Activated naive CD4-positive, alpha-beta T cell treated with anti-CD3 and anti-CD28 coated beads, Interleukin-2, amount 50 U/mL, for 16 hours (primary cell): ENCODE measurements at regions not wholly inside any gene's neighbourhood (a gene's known extent, or its start where the extent isn't known, plus 50 kb on each side); places are given as distances from the start of the nearest gene placed in this dataset.
"Not testable (repeated sequence)": the region's sequence is repeated elsewhere in the genome, so short reads cannot be mapped to it uniquely, and the experiment has no call there.

Source experiments
- DNase-seq: peaks from one replicate; pipeline ENCODE4 v3.0.0-alpha.2; 2020

DNA sequence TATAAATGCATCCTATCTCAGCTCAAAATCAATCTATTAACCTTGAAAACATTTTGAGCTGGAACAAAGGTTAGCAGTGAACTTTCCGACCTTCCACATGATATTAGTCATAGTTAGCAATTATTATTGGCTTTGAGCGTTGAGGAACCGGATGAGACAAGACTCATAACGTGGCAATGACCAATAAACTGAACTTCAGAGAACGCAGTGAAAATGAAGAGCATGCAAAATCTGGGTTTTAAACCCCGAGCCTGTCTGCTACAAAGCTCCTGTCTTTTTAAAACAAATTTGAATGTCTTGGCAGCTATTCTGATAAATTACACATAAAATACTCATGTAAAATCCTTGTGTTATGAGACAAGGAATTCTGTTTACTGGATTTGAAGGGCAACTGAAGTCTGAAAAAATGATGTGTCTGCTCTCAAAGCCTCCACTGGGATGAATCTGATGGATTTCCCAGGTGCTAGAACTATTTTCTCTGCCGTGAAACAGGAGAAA lies 74.7 kb upstream of the ITGB1 start:
- no peak for DNase-seq

DNA sequence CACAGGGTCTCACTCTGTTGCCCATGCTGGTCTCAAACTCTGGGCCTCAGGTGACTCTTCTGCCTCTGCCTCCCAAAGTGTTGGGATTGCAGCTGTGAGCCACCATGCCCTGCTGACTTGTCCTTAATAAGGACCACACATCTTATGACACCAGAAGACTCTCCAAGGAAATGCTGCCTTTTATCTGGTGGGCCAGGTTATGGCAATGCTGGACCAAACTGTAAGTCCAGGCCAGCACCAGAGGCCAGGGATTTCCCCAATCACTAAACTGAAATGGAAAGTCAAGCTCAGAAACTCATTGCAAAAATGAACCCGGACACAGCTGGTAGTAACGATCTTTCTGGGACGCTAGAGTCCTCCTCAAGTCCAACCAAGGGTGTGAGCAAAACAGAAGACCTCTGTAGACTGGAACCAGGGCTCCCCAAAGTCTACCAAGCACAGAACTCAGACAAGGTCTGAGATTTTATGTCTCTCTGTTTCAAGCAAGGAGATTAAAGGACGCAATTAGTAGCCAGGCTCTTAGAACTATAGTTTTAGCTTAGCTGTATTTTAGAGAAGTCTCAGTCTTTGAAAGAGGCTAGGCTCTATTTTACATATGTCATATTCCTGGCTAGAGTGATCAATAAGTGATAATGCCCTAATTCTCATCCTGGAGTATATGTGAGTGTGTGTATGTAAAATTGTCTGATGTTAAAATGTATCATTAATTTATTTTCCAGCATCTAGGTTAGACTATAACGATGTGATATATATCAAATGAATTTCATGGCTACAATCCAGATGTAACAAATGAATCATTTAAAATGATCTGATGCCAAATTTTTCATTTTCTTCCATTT lies 74.0 kb upstream of the ITGB1 start:
- no peak for DNase-seq

DNA sequence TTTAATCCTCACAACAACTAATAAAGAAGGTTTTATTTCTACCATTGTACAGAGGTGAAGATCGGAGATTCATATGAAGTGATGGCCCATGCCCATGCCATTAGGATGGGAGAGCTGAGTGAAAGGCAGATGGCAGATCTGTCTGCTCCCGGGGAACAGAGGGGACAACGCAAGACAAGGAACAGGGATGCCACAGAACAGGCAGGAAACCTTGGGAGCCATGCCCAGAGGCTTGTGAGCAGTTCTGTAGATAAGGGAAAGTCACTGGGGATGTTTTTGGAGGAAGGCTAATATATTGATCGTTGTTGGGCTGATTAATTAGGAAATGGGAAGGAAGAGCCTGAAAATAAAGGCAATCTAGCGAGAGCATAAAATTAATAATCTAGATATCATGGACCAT lies 73.1 kb upstream of the ITGB1 start:
- DNase-seq = no peak

- peak; percentile 37 for DNase-seq
Observed at GRCh38 chr10:33028515-33028914, 70.5 kb upstream of the ITGB1 start.

DNA sequence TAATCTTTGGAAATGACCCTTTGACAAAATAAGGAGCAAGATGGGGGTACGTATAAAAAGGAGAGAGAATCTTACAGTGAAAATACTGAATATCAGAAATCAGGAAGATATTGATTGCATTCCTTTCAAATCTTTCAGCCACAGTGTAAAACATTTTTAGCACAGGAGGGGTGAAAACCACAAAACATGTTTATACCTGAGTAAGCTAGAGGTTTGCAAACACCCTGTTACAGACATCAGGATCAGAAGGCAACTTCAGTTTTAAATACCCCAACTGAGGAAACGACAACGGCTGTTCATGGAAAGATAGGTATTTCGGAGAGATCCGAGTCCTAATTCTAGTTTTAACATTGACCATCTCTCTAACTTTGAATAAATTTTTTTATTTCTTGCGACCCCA lies 69.1 kb upstream of the ITGB1 start:
- DNase-seq = no peak

GRCh38 chr10:33026422-33026821 lies 68.4 kb upstream of the ITGB1 start:
- no peak for DNase-seq

- DNase-seq = no peak
Observed at GRCh38 chr10:33025910-33026309, 67.9 kb upstream of the ITGB1 start.

- no peak for DNase-seq
Observed at GRCh38 chr10:33025039-33025438, 67.0 kb upstream of the ITGB1 start.

DNA sequence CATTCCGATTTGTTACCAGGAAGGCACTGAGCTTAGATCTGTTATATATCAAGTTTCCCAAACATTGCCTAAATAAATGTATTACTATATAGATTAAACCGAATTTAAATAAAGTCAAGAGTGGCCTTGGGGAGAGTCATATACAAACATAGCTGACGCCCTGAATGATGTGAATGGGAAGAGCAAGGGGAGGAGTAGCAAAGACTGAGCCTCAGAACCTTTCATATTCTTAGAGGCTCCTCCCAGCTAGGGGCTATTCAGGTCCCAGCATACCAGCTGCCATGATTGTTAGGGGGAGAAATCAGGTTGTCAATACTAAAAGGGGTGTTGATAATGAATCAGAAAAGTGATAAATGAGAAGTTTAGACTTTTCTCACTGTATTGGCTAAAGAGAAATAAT lies 64.7 kb upstream of the ITGB1 start:
- no peak for DNase-seq

DNA sequence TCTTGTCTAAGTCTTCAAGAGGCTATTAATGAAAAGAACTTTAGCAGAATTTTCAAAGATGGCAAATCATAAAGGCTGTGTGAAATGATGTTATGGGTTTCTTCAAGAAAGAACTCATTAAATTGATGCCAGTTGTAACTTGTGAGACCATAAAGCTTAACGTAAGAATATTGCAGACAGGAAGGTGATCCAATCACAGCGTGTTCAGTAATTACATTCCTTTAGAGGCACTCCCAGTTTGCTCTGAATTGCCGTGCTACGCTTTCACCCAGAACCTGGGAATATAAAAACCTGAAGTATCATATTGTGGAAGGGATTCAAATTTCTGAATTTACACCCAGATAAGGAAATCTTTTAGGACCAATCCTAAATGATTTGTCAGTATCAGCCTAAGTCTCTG lies 64.1 kb upstream of the ITGB1 start:
- no peak for DNase-seq

- DNase-seq = no peak
Observed at GRCh38 chr10:33016988-33017387, 59.0 kb upstream of the ITGB1 start.

DNA sequence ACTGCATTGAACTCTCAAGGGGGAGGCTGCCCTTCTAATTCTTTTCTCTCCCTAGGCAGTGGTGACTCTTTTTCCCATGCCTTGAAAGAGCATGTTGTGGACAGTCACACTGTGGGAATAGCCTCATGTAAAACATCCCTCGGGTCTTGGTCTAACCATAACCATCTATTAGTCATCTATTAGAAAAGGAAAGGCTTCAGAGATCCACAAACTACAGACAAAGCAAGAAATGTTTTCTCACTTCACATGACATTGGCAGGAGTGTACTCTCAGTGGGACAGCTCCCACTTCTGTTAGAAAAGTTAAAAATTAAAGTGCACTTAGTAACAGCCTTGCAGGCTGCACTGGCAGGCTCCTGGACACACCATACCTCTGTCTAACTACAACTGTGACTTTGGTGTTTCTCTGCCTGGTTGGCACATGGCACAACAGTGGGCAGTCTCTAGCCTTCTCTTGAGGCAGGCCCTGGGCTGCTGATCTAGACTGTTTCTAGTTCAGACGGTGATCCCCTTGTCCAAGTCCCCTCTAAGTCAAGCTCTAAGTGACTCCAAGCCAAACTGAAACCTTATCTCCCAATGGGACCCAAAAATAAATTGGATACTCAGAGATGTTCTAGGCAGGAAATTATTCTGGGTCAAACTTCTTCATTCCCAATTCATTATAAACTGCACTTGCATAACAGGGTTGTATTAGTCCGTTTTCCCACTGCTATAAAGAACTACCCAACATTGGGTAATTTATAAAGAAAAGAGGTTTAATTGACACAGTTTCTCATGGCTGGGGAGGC lies 57.9 kb upstream of the ITGB1 start:
- no peak for DNase-seq

DNA sequence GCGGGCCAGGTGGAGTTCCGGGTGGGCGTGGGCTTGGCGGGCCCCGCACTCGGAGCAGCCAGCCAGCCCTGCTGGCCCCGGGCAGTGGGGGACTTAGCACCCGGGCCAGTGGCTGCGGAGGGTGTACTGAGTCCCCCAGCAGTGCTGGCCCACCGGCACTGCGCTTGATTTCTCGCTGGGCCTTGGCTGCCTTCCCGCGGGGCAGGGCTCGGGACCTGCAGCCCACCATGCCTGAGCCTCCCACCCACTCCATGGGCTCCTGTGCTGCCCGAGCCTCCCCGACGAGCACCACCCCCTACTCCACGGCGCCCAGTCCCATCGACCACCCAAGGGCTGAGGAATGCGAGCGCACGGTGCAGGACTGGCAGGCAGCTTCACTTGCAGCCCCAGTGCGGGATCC lies 55.3 kb upstream of the ITGB1 start:
- DNase-seq = not testable (repeated sequence)

DNA sequence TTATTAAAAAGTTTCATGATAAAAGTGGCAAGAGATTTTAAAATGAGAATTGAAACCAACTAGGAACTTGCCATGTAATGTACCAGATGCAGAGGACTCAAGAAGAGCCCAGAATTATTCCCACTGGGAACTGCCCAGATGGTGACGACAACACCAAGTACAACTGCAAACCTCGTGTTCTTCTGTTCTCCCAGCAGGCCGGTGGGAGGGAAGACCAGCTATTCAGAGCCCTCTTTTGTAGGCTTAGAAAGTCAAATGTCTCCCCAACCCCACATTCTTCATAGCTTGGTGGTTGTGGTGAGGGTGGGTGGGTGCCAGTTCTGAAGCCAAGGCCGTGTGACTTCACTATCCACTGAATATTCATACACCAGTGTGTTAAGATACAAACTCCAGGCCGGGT lies 54.3 kb upstream of the ITGB1 start:
- DNase-seq = no peak

GRCh38 chr10:33010132-33011037 lies 52.4 kb upstream of the ITGB1 start:
- no peak for DNase-seq

- DNase-seq = no peak
Observed at GRCh38 chr10:33009244-33010131, 51.5 kb upstream of the ITGB1 start.

DNA sequence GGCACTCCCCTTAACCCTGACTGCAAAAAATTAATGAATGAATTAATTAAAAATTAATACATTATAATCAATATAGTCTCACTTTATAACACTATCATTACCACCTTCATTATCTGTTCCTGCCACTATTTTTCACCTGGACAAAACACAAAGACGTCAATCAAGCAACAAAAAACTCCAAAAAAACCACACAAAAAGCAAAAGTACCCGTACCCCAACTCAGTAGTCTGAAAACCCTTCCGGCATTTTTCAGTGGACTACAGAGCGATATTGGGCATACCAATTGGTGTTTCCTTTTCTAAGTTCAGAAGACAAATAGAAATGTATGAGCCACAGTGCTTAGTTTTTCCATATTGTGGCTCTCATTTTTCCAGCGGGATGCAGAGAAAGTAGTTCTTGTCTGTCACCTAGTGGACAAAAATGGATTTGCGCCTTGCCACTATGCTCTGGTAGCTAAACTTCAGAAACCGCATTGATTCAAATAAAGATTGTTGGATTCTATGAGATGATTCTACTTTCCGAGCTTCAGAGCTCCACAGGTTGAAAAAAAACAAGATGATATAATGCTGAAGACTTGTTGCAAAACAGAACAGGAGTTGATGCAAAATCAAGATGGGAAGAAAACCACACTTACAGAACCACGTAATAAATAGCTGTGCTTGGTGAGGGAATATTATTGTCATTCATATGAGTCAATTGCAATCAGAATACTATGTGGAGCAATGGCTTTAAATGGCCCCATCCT lies 50.6 kb upstream of the ITGB1 start:
- peak; percentile 55 for DNase-seq

- not testable (repeated sequence) for DNase-seq
Observed at GRCh38 chr10:33007731-33008381, 49.8 kb upstream of the ITGB1 start.
